D721Med (cell line): ENCODE measurements at regions not wholly inside any gene's neighbourhood (a gene's known extent, or its start where the extent isn't known, plus 50 kb on each side); places are given as distances from the start of the nearest gene placed in this dataset.

Experiments
- DNase-seq: peaks from one replicate; pipeline ENCODE4 v3.0.0; 2011; ENCODE audit warnings: low spot score; ENCODE audit not compliant: insufficient read length
- FAIRE-seq: peaks from 2 replicates; lab custom pipeline; 2011; peaks lifted over from hg19 to GRCh38; lab: Jason Lieb, UNC
- TF ChIP-seq, protein P1 (sequence below): IDR thresholded peaks from 2 replicates; pipeline ENCODE4 v1.5.1; 2012; ENCODE audit warnings: mild to moderate bottlenecking, control low read depth; ENCODE audit not compliant: insufficient read depth; ENCODE audit errors: missing control alignments

DNA sequence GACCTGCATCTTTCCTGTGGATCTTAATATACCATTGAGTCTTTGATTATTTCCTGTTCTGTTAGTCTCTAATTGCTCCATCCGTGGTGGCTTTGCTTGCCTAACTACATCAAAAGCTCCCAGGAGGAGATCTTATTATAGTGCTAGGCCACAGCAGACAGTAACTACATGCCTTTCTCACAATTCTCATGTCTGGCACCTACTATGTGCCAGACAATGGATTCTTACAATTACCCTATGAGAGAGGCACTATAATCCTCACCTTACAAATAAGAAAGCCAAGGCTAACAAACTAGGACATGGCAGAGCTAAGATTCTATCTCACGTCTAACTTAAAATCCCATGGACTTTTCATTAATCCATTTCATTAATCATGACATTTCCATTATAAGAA, 70.3 kb upstream of the TARS1 start:
- TF ChIP-seq, protein P1, sequence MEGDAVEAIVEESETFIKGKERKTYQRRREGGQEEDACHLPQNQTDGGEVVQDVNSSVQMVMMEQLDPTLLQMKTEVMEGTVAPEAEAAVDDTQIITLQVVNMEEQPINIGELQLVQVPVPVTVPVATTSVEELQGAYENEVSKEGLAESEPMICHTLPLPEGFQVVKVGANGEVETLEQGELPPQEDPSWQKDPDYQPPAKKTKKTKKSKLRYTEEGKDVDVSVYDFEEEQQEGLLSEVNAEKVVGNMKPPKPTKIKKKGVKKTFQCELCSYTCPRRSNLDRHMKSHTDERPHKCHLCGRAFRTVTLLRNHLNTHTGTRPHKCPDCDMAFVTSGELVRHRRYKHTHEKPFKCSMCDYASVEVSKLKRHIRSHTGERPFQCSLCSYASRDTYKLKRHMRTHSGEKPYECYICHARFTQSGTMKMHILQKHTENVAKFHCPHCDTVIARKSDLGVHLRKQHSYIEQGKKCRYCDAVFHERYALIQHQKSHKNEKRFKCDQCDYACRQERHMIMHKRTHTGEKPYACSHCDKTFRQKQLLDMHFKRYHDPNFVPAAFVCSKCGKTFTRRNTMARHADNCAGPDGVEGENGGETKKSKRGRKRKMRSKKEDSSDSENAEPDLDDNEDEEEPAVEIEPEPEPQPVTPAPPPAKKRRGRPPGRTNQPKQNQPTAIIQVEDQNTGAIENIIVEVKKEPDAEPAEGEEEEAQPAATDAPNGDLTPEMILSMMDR = no peak
- FAIRE-seq (no peak), DNase-seq (no peak)

DNA sequence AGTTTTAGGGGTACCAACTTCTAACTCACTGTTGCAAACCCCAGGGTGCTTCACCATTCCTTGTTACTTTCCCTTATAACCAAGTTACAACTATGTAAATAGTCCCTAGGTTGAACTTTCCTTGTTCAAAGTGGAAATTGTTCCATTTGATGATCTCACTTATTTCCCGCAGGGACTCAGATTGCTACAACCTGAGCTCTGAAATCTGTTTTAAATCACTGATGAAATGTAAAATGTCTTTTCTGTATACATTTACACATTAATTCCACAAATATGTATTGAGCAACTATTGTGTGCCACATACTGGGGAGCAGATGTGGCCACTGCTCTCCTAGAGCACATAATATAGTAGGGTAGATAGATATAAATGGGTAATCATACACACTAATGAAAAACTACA, 69.1 kb upstream of the TARS1 start:
- DNase-seq (no peak), FAIRE-seq (no peak)
- TF ChIP-seq, protein P1 = no peak

DNA sequence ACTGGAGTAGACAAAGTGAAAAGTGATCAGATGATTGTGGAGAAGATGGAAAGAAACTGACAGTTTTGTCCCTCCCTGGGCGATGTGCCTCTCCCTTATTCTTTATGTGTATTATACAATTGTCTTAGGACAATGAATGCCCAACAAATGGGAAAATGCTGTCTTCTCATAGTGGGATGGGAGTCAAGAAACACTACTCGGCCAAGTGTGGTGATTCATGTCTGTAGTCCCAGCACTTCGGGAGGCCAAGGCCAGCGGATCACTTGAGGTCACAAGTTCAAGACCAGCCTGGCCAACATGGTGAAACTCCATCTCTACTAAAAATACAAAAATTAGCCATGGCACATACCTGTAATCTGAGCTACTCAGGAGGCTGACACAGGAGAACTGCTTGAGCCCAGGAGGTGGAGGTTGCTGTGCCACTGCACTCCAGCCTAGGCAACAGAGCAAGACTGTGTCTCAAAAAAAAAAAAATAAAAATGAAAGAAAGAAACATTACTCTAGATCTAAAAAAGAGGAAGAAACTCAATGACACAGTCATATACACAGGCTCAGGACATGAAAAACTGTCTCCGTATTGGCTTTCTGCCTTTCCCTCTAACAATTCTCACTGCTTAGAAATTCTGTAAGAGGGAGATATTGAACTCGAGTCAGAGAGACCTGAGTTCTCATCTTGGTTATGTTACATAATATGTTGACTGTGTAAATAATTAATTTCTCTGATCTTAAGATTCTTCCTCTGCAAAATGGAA, 67.9 kb upstream of the TARS1 start:
- FAIRE-seq (no peak), DNase-seq (no peak)
- TF ChIP-seq, protein P1 = no peak

DNA sequence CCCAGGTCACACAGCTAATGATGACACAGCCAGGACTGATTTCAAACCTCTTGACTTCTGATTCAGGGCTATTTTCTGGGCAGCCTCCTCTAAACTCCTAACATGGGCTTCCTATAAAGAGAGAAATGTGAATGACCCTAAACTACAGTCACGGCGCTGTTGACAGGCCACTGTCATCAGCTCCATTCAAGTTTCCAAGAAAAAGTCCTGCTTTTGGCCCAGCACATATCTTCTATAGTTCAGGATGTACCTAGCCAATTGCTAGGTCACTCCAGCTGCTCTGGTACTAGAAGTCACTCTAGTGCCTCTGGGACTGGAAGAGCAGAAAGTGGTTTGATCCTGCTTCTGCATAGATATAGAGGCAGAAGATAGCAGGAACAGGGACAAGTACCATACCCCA, 64.9 kb upstream of the TARS1 start:
- TF ChIP-seq, protein P1 = no peak

DNA sequence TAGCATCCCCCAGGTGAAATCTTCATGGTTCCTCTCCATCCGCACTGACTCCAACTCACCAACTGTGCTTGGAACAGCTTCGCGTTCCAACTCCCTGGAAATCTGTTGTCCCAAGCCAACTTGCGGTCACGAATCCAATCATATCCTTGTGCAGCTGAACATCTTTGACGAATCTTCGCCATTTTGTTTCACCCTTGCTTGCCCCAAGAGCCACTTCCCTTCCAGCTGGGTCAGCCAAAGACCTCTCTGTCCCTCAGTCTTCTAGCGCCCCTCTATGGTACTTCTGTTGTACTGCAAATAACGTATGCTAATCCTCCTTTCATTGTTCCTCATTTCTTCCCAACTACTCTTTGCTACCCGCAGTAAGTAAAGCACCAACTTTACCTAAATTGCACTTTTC, 61.0 kb upstream of the TARS1 start:
- FAIRE-seq (no peak), DNase-seq (no peak)
- TF ChIP-seq, protein P1 = peak; percentile 43

More for the DNA sequence above, 64.9 kb upstream of the TARS1 start:
- FAIRE-seq = no peak
- DNase-seq = no peak

DNA sequence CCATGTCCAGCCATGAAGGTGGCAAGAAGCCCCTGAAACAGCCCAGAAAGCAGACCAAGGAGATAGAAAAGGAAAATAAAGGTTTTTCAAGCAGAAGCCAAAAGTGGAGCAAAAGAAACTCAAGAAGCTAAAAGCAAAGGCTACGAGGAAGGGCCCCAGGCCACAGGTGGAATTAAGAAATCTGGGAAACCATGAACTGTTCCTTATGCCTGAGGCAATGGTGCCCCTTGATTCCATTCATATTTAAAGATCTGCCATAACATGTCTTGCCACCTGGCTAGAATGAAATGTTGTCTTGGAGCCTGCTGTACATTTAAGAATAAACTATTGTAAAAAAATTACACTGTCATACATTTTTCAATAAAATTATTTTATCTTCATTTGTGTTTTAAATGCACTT, 59.5 kb upstream of the TARS1 start:
- DNase-seq (no peak), FAIRE-seq (no peak)
- TF ChIP-seq, protein P1 = no peak
